ENCODE measurements at regions not wholly inside any gene's neighbourhood (a gene's known extent, or its start where the extent isn't known, plus 50 kb on each side); places are given as distances from the start of the nearest gene placed in this dataset.
A peak's percentile ranks its signal among the peaks of the same experiment; 100 is the strongest.
"Not testable (repeated sequence)": the region's sequence is repeated elsewhere in the genome, so short reads cannot be mapped to it uniquely, and the experiment has no call there.

GRCh38 chr9:78884611-78885150, 587.8 kb downstream of the PSAT1 start:
- in situ Hi-C loops (cut with HindIII; ENCODE audit: low pct_unique_long_range_greater_than_20kb, low sequenced_read_pairs), result no loop called here
- no peak for DNase-seq (ENCODE audit: low read depth)

DNA sequence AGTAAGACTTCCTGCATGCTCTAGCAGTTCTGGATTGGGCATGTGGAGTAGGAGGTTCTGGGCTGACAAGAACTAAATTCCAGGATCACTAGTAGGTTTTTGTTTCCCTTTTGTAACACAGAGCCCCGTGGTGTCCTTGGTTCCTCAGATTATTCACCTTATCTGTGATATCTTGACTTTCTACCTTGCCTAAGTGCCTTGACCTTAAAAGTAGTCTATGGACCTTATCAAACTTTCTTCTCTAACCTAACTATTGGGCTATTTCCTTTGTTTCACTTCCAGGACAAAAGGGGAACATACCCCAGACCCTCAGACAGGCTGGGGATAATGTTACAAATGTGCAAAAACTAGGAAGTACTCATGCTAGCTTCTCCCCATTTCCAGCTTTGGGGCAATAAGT, 595.3 kb downstream of the PSAT1 start:
- no peak for DNase-seq (ENCODE audit: low read depth)
- in situ Hi-C loops (cut with HindIII; ENCODE audit: low pct_unique_long_range_greater_than_20kb, low sequenced_read_pairs), result no loop called here

DNA sequence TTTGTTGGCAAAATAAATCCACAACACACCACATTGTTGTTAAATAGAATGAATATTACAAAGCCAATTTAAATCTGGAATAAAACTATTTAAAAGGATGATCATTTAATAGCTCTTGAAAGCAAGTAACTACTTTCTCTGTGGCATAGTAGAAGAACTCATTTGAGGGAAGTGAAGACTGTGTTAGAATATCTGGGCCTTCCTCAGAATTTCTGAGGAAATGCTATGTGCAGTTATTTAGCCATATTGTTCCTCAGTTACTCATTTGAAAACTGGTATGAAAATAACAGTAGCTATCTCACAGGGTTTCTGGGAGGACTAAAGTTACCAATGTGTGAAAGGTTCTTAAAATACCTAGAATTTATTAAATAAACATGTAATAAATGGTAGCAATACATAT, 595.8 kb downstream of the PSAT1 start:
- in situ Hi-C loops (cut with HindIII; ENCODE audit: low pct_unique_long_range_greater_than_20kb, low sequenced_read_pairs), result no loop called here
- DNase-seq (ENCODE audit: low read depth), result no peak

GRCh38 chr9:78893774-78894401, 597.0 kb downstream of the PSAT1 start:
- no peak for DNase-seq (ENCODE audit: low read depth)
- in situ Hi-C loops (cut with HindIII; ENCODE audit: low pct_unique_long_range_greater_than_20kb, low sequenced_read_pairs), result no loop called here

DNA sequence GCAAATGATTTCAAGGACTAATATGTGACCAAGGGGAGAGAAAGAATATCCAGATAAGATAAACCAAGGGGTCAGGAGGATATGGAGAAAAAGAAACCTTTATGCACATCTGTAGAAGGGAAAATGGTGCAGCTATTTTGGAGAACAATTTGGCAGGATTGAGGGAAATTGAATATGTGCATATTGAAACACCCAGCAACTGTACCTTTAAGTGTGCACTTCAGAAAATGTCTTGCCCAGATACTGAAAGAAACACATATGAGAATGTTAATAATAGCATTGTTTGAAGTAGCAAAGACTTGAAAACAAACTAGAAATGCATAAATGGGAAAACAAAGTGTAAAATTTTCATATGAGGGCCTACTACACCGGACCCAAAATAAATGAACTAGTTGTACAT, 599.6 kb downstream of the PSAT1 start:
- in situ Hi-C loops (cut with HindIII; ENCODE audit: low pct_unique_long_range_greater_than_20kb, low sequenced_read_pairs), result no loop called here
- no peak for DNase-seq (ENCODE audit: low read depth)

DNA sequence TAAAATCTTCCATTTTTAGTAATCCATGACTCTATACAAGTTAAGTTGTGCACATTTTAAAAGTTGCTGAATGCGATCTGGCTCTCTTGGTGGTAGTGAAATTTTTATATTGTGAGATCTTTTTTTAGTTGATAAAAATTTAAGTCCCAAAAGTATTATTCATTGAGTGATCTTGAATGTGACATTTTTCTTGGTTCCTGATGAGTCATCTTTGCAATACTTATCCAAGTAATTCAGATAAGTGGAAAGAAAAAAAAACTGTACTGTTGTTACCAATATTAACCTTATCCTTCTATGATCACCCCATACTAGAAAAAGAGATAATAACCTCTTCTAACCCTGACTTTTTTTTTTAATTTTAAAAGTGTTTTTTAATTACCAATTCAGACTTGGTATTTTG, 601.3 kb downstream of the PSAT1 start:
- DNase-seq (ENCODE audit: low read depth), result no peak
- in situ Hi-C loops (cut with HindIII; ENCODE audit: low pct_unique_long_range_greater_than_20kb, low sequenced_read_pairs), result no loop called here

DNA sequence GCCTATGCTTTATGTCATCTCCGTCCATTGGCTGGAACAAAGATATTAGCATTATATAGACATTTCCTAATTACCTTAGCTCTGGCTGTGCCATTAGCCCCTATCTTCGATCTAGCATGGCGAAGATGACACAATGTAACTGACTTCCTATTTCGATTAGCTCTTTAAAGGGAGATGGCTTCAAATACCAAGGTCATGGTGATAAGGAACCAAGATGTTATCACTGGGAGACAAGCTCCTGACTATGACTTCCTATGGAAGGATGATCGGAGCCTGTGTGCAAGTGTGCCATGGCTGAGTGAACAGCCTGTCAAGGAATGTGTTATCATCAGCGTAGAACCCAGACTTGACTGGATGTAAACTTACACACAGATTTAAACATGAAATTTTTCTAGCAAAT, 602.1 kb downstream of the PSAT1 start:
- no peak for DNase-seq (ENCODE audit: low read depth)
- in situ Hi-C loops (cut with HindIII; ENCODE audit: low pct_unique_long_range_greater_than_20kb, low sequenced_read_pairs), result no loop called here

DNA sequence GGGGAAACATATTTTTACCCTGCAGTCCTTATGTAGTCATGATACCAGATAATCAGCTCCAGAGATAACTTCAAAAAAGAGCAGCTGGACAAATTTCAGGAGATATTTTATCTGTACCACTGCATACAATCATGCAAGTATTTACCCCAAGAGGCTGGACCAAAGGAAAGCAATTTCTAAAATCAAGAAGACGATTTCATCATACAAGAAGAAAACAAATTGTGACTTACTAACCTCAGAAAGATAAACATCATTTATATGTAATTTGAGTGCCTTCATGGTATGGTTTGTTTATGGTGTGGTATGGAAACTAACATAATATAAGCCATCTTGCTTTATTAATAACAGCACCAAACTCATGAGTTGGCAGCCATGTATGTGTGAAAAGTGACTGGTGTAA, 603.6 kb downstream of the PSAT1 start:
- in situ Hi-C loops (cut with HindIII; ENCODE audit: low pct_unique_long_range_greater_than_20kb, low sequenced_read_pairs), result no loop called here
- no peak for DNase-seq (ENCODE audit: low read depth)

DNA sequence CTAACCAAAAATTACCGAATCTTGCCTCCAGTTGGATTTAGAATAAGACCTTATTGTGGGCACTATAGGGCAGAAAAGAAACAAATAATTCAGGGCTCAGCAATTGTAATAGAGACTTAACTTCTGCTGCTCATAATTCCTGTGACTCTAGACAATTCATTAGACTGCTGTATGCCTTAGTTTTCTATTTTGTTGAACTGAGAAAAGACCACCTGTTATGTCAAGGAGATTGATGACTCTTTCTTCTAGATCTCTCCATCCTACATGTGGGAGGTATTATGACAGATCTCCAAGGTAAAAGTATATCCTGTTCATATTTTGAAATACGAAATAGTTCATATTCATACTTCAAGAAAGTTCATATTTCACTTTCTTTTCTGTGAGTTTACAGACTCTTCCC, 605.1 kb downstream of the PSAT1 start:
- in situ Hi-C loops (cut with HindIII; ENCODE audit: low pct_unique_long_range_greater_than_20kb, low sequenced_read_pairs), result no loop called here
- DNase-seq (ENCODE audit: low read depth), result no peak

GRCh38 chr9:78903581-78903980, 606.7 kb downstream of the PSAT1 start:
- no peak for DNase-seq (ENCODE audit: low read depth)
- in situ Hi-C loops (cut with HindIII; ENCODE audit: low pct_unique_long_range_greater_than_20kb, low sequenced_read_pairs), result no loop called here

DNA sequence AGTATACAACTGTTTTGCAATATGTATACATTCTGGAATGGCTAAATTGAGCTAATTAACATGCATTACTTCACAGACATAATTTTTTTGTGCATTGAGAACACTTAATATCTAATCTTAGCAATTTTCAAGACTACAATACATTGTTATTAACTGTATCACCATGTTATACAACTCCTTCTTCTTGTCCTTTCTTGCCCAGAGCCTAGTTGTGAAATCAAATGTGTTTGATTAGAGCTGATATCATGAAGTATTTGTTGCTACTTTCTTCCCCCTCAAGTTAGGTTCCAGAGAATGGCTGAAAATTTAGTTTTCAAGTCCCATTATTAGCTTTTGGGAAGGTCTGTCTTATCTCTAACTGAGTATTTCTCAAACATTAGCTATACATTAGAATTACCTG, 607.8 kb downstream of the PSAT1 start:
- in situ Hi-C loops (cut with HindIII; ENCODE audit: low pct_unique_long_range_greater_than_20kb, low sequenced_read_pairs), result no loop called here
- DNase-seq (ENCODE audit: low read depth), result no peak

GRCh38 chr9:78905387-78905786, 608.5 kb downstream of the PSAT1 start:
- DNase-seq (ENCODE audit: low read depth), result no peak
- in situ Hi-C loops (cut with HindIII; ENCODE audit: low pct_unique_long_range_greater_than_20kb, low sequenced_read_pairs), result no loop called here

- no peak for DNase-seq (ENCODE audit: low read depth)
- in situ Hi-C loops (cut with HindIII; ENCODE audit: low pct_unique_long_range_greater_than_20kb, low sequenced_read_pairs), result no loop called here
These were observed 609.2 kb downstream of the PSAT1 start for GRCh38 chr9:78905986-78906755.

GRCh38 chr9:78909566-78909965, 612.6 kb downstream of the PSAT1 start:
- peak; percentile 4 for DNase-seq (ENCODE audit: low read depth)
- in situ Hi-C loops (cut with HindIII; ENCODE audit: low pct_unique_long_range_greater_than_20kb, low sequenced_read_pairs), result no loop called here

DNA sequence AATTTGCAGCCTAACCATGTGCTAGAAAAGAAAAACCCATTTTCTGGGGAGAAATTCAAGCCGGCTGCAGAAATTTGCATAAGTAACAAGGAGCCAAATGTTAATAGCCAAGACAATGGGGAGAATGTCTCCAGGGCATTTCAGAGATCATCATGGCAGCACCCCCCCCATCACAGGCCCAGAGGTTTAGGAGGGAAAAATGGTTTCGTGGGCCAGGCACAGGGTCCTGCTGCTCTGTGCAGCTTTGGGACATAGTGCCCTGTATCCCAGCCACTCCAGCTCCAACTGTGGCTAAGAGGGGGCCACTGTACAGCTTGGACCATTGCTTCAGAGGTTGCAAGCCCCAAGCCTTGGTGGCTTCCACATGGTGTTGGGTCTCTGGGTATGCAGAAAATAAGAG, 620.0 kb downstream of the PSAT1 start:
- in situ Hi-C loops (cut with HindIII; ENCODE audit: low pct_unique_long_range_greater_than_20kb, low sequenced_read_pairs); DNase-seq (ENCODE audit: low read depth): not testable (repeated sequence)

DNA sequence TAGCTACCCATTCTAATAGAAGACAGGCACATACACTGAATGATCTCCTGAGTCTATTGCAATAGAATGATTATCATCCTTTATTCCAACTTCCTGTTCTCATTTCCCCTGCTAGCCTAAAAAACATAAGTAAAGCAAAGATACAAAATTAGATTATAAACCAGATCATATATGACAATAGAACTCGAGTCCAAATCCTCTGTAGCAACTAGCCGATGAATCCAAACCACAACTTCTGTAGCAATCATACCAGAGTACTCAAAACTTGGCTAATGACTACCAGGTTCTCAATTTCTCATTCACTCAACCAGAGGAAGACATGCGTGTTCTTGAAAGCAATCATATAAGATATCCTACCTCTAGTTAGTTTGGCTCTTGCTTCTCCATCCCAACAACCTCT, 622.1 kb downstream of the PSAT1 start:
- in situ Hi-C loops (cut with HindIII; ENCODE audit: low pct_unique_long_range_greater_than_20kb, low sequenced_read_pairs), result no loop called here
- no peak for DNase-seq (ENCODE audit: low read depth)

- DNase-seq (ENCODE audit: low read depth), result no peak
- in situ Hi-C loops (cut with HindIII; ENCODE audit: low pct_unique_long_range_greater_than_20kb, low sequenced_read_pairs), result no loop called here
These were observed 622.8 kb downstream of the PSAT1 start for GRCh38 chr9:78919701-78920100.

- in situ Hi-C loops (cut with HindIII; ENCODE audit: low pct_unique_long_range_greater_than_20kb, low sequenced_read_pairs), result no loop called here
- DNase-seq (ENCODE audit: low read depth), result no peak
These were observed 624.4 kb downstream of the PSAT1 start for GRCh38 chr9:78921341-78921740.

GRCh38 chr9:78923966-78924659, 627.2 kb downstream of the PSAT1 start:
- no peak for DNase-seq (ENCODE audit: low read depth)

More at GRCh38 chr9:78923966-78924659, 627.2 kb downstream of the PSAT1 start:
- in situ Hi-C loops (cut with HindIII; ENCODE audit: low pct_unique_long_range_greater_than_20kb, low sequenced_read_pairs), result no loop called here
